Lung (tissue), 11 donors: ENCODE measurements at regions not wholly inside any gene's neighbourhood (a gene's known extent, or its start where the extent isn't known, plus 50 kb on each side); places are given as distances from the start of the nearest gene placed in this dataset.

Experiments
- ATAC-seq: fragments of 200-7000 bp; cut with Tn5 transposase; one replicate; pipeline ENCODE4 v1.9.1; 2020; ENCODE audit warnings: moderate number of reproducible peaks; ENCODE audit not compliant: insufficient read depth, low FRiP score
- DNase-seq, 3 donors: peaks; one replicate each; pipeline ENCODE4 v3.0.0-alpha.2; 2013 to 2017
- H3K27ac ChIP-seq, 2 donors: one replicate each; pipeline ENCODE4 v1.5.1; 2013; ENCODE audit warnings: mild to moderate bottlenecking in 2 of 2, moderate library complexity in 2 of 2, control low read depth in 1 of 2, inconsistent platforms in 1 of 2, low read depth in 1 of 2, low read length in 1 of 2
- H3K27me3 ChIP-seq, 3 donors: one replicate each; pipeline ENCODE4 v1.5.1; 2013; ENCODE audit warnings: low read length in 2 of 3; ENCODE audit not compliant: control insufficient read depth in 3 of 3, insufficient read depth in 3 of 3
- H3K36me3 ChIP-seq, 4 donors: one replicate each; pipeline ENCODE4 v1.5.1; 2013; ENCODE audit warnings: low read length in 4 of 4, mild to moderate bottlenecking in 1 of 4, moderate library complexity in 1 of 4; ENCODE audit not compliant: control insufficient read depth in 4 of 4, insufficient read depth in 4 of 4
- H3K4me1 ChIP-seq, 5 donors: one replicate each; pipeline ENCODE4 v1.5.1; 2013; ENCODE audit warnings: low read length in 5 of 5, mild to moderate bottlenecking in 2 of 5, moderate library complexity in 1 of 5; ENCODE audit not compliant: control insufficient read depth in 5 of 5, insufficient read depth in 5 of 5
- H3K4me3 ChIP-seq: one replicate; pipeline ENCODE4 v1.5.1; 2013; ENCODE audit warnings: mild to moderate bottlenecking, control low read depth, moderate library complexity
- H3K9ac ChIP-seq, 2 donors: one replicate each; pipeline ENCODE4 v1.5.1; 2013; ENCODE audit warnings: low read length in 2 of 2, control low read depth in 1 of 2; ENCODE audit not compliant: insufficient read depth in 1 of 2
- H3K9me3 ChIP-seq, 4 donors: one replicate each; pipeline ENCODE4 v1.5.1; 2013; ENCODE audit warnings: low read length in 3 of 4, mild to moderate bottlenecking in 1 of 4, moderate library complexity in 1 of 4; ENCODE audit not compliant: control insufficient read depth in 4 of 4, insufficient read depth in 3 of 4
- WGBS, 2 donors: extraction: QIAGEN DNeasy Blood & Tissue Kit; methylation state at CpG; one replicate each; pipeline ENCODE4 v1.1.7; 2013; 5-methylcytosine and 5-hydroxymethylcytosine counted together
- TF ChIP-seq, protein P1 (sequence below): IDR thresholded peaks from 2 replicates; pipeline ENCODE4 v1.5.1; 2012; ENCODE audit warnings: mild to moderate bottlenecking; ENCODE audit errors: control extremely low read depth, extremely low read depth
- donor health status: control.
- donor health status: control.
- donor health status: Bipolar disorder and iron deficiency.
- donor health status: healthy.
- donor health status: DM: yes; HTN: yes; CAD: no.

- ATAC-seq = no peak
- H3K4me1 ChIP-seq = peaks cover 0 to 25% (median 4%) of the 10 kb centered on the region in 5 donors
Measured at GRCh38 chr13:39888865-39889810, 233.7 kb downstream of the COG6 start.

DNA sequence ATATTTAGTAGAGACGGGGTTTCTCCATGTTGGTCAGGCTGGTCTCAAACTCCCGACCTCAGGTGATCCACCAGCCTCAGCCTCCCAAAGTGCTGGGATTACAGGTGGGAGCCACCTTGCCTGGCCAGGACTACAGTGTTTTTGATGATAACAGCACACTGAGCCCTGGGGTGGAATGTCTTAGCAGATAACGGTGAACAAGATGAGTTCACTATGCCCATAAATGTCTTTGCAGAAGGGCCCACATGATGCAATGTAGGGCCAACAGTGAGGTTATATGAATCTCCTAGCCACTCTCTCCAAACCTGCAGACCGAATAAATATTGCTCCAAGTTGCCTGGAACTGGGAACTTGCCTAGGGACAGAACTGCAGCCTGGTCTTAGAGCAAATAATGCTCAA is 235.1 kb downstream of the COG6 start:
- 93 to 94% methylated on average over 4 of the region's 4 CpGs for WGBS, 2 donors
- ATAC-seq = no peak
- no peak overlapping the region for H3K27ac ChIP-seq

More at GRCh38 chr13:39888865-39889810, 233.7 kb downstream of the COG6 start:
- peaks cover 0 to 4% (median 2%) of the 10 kb centered on the region in 4 donors for H3K9me3 ChIP-seq
- WGBS, 2 donors = 70 to 82% methylated on average over 4 of the region's 4 CpGs
- no peak overlapping the region for H3K9ac ChIP-seq
- H3K27me3 ChIP-seq = no peaks in the 10 kb centered on the region
- peaks cover 0 to 2% (median 0%) of the 10 kb centered on the region in 4 donors for H3K36me3 ChIP-seq
- no peak for DNase-seq
- TF ChIP-seq, protein P1, sequence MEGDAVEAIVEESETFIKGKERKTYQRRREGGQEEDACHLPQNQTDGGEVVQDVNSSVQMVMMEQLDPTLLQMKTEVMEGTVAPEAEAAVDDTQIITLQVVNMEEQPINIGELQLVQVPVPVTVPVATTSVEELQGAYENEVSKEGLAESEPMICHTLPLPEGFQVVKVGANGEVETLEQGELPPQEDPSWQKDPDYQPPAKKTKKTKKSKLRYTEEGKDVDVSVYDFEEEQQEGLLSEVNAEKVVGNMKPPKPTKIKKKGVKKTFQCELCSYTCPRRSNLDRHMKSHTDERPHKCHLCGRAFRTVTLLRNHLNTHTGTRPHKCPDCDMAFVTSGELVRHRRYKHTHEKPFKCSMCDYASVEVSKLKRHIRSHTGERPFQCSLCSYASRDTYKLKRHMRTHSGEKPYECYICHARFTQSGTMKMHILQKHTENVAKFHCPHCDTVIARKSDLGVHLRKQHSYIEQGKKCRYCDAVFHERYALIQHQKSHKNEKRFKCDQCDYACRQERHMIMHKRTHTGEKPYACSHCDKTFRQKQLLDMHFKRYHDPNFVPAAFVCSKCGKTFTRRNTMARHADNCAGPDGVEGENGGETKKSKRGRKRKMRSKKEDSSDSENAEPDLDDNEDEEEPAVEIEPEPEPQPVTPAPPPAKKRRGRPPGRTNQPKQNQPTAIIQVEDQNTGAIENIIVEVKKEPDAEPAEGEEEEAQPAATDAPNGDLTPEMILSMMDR = no peak
- H3K27ac ChIP-seq = no peak overlapping the region
- no peak overlapping the region for H3K4me3 ChIP-seq

GRCh38 chr13:39892721-39893685 is 237.5 kb downstream of the COG6 start:
- TF ChIP-seq, protein P1 = no peak
- DNase-seq (peak; percentile 36 to 84 (median 72)), ATAC-seq (no peak)
- no peaks in the 10 kb centered on the region for H3K9me3 ChIP-seq
- H3K36me3 ChIP-seq = no peaks in the 10 kb centered on the region
- H3K9ac ChIP-seq = no peak overlapping the region
- no peaks in the 10 kb centered on the region for H3K27me3 ChIP-seq
- no peak overlapping the region for H3K4me3 ChIP-seq
- peaks cover 0 to 37% (median 6%) of the 10 kb centered on the region in 5 donors for H3K4me1 ChIP-seq
- no peak overlapping the region for H3K27ac ChIP-seq
- 53 to 64% methylated on average over 10 of the region's 10 CpGs for WGBS, 2 donors

More for the DNA sequence above, 235.1 kb downstream of the COG6 start:
- Histone ChIP-seq H3K36me3 (peaks cover 0 to 2% (median 0%) of the 10 kb centered on the region in 4 donors), H3K9ac (no peak overlapping the region), H3K4me3 (no peak overlapping the region), H3K9me3 (no peaks in the 10 kb centered on the region), H3K27me3 (no peaks in the 10 kb centered on the region), H3K4me1 (peaks cover 0 to 32% (median 5%) of the 10 kb centered on the region in 5 donors)
- TF ChIP-seq, protein P1 = no peak
- DNase-seq = no peak
